ENCODE measurements at regions not wholly inside any gene's neighbourhood (a gene's known extent, or its start where the extent isn't known, plus 50 kb on each side); places are given as distances from the start of the nearest gene placed in this dataset.

- no peak for DNase-seq (ENCODE audit: insufficient read length, low spot score)
- FAIRE-seq, result no peak
Measured at GRCh38 chr15:62805502-62805901, 237.0 kb upstream of the TPM1 start.

GRCh38 chr15:62807539-62808130 is 234.9 kb upstream of the TPM1 start:
- no peak for DNase-seq (ENCODE audit: insufficient read length, low spot score)
- no peak for FAIRE-seq

DNA sequence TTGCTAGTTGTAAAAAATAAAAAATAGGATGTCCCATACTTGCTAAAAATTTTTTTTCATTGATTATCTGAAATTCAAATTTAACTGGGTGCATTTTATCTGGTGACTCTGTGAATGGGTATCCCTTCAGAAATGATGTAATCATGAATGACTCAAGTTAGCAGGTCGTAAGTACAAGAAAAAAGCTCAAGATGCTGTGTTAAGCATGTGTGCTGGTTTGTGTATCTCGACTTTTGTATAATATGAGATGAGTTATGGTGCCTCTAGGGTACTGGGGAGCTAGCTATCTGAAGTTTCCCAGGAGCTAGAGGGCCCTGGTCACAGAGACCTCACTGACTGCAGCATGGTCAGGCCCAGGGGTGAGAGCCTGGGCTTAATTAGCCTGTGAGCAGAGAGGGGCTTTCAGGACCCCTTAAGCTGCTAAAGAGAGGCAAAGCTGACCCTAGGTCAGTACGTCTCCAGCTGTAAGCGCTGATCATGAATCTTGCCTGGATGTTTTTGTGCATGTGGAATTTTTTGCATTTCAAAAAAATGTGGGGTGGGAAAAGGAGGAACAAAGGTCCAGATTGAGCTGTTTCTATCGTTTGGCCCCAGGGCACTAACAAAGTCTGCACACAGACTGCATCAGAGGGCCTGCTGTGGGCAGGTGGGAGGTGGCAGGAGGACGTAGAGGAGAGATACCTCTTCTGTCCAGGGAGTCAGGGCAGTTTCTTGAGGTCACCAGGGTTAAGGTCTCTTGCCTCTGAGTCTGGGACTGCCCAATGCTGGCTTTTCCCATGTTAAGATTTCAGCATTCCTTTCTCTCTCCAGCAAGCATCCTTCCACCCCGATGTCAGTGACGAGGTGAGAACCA is 233.2 kb upstream of the TPM1 start:
- no peak for DNase-seq (ENCODE audit: insufficient read length, low spot score)
- FAIRE-seq, result no peak

GRCh38 chr15:62809968-62810260 is 232.6 kb upstream of the TPM1 start:
- DNase-seq (ENCODE audit: insufficient read length, low spot score) (no peak), FAIRE-seq (no peak)

DNA sequence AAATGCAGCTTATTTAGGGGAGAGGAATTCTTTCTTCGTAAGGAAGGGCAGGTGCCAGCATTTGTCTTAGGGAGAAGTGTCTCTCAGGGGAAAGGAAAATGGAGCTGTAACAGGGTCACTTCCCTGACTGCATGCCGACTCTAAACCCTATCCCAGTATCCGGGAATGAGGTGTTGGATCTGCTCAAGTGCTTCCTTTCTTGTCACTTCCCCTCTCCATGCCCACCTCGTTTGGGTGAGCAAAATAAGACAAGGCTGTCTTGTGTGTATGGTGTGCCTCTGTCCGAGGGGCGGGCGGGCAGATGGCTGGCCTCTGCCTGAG is 230.1 kb upstream of the TPM1 start:
- DNase-seq (ENCODE audit: insufficient read length, low spot score) (no peak), FAIRE-seq (no peak)

DNA sequence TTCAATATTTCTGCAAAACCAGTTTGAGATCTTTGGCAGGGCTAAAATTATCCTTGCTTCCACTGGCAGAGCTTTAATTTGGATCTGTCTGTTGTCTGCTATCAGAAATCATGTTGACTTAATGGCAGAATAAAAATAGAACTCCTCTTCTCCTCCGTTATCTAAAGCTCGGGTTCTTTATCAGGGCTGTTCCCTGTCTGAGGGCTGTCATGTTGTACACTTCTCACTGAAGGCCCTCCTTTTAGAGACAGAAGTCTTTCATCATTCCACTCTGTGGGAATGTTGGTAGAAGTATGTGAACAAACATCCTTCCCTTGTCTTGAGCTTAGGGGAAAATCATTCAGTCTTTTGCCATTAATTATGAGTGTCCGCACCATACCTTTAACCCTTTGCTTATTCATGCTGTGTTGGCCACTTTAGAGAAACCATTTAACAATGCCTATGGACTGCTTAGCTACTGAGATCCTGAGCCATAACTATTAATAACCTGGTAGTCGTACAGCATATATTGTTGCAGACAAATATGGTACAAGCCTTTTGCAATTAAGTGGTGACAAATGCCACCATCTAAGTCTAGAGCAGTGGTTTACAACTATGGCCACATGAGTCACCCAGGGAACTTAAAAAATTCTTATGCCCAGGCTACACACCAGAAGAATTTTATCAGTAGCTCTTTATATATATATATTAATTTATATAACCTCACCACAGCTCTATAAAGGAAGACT is 226.0 kb upstream of the TPM1 start:
- FAIRE-seq, result no peak
- DNase-seq (ENCODE audit: insufficient read length, low spot score), result no peak

GRCh38 chr15:62818691-62819090 is 223.9 kb upstream of the TPM1 start:
- DNase-seq (ENCODE audit: insufficient read length, low spot score) (no peak), FAIRE-seq (no peak)

DNA sequence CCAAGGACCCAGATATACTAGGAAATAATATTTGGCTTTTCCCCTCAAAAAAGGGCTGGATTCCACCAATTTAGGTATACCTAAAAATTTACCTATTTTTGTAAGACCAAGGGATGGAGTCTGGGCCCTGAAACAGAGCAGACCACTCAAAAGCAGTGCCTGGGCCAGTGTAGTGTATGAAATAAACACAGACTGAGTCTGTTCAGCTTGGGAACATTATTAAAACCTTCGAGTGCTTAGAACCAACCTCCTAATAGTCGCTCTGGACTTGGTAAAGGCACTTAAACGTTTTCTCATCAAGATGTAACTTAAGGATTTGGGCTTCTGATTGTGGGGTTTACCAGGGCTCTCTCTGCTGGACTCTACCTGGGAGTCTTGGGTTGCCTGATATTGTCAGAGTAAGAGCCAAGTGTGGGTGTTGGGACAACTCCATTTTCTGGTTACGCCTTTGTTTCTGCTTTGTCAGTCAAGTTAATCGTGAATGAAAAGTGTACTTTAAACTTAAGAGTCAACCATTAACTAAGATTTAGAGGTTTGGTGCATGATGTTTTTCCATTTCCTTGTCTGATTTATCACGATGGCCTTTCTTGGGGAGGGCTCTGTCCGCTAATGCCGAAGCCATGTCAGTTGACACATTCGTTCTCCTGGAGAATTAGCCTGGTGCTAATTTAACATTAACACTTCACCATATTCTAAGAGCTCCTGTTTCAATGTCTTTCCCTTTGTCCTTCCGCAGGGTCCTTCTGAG is 221.0 kb upstream of the TPM1 start:
- FAIRE-seq (no peak), DNase-seq (ENCODE audit: insufficient read length, low spot score) (no peak)

DNA sequence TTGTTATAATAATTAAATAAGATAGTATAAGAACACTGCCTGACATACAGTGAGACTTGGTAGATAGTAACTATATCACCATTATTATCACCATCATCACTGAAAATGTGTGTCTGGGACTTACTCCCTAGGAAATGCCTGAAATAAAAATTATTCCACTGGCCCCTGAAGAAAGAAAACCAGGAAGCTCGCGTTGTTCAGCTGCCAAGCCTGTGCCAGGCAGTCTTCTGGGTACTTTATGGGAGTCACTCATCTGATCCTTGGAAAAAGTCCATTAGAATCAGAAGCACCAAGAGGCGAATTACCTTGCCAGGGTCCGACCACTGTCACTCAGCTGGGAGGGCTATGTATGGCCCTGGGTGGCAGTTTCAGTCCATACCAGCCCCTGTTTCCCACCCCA is 220.3 kb upstream of the TPM1 start:
- no peak for FAIRE-seq
- no peak for DNase-seq (ENCODE audit: insufficient read length, low spot score)

DNA sequence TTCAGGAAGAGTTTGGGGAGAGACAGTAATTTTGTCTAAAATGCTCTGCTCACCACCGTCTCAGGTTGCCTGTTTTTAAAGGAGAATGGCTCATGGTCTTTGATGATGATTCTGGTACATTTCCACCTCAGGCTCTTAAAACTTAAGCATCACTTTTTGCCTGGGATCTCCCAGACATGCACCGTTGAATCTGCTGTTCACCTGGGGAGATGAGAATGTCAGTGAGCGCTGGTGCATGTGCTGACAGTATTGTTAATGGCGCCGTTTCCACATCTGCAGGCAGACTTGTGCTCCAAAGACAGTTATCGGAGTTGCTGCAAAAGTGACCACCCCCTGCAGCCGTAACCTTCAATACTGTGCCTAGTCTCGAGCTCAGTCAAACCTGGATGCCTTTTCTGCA is 219.0 kb upstream of the TPM1 start:
- FAIRE-seq (no peak), DNase-seq (ENCODE audit: insufficient read length, low spot score) (no peak)

DNA sequence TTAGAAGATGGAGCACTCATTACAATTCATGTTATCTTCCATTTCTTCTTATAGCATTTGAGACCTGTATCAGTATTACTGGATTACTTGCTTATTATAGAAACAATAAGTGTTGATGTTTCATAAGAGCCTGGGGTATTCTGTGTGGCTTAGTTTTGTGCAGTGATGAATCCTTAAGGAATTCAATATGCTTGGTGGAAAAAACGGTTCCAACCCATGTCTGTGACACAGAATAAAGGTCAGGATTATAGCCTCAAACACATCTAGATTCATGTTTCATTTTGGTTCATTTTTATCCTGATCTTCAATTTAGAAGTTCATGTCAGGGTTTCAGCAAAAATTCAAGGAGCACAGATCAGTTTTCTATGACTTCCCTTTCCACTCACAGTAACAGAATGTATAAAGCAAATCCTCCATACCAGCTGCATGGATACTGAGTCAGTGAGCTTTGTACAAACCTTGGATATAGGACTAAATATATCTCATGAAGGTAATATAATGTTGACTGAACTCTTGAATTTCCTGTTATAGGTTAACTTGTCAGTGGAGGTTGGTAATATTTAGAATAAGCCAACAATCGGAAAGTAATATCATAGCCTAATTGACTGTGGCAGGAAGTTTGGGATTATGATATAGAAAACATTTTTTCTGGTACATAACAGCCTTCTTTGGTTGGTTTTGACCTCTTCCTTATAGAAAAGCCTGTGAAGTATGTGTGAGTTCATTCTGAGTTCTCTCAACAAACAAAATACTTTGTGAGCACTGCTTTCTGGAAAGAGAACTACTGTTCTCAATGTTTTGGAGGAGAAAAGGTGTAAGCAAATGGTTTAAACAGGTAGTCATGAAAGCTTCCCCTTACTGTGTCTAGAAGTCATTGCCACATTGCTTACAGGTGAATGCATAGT is 218.2 kb upstream of the TPM1 start:
- no peak for FAIRE-seq

GRCh38 chr15:62825191-62825590 is 217.4 kb upstream of the TPM1 start:
- DNase-seq (ENCODE audit: insufficient read length, low spot score) (no peak), FAIRE-seq (no peak)

More for the DNA sequence above, 218.2 kb upstream of the TPM1 start:
- DNase-seq (ENCODE audit: insufficient read length, low spot score), result no peak

- FAIRE-seq, result no peak
- DNase-seq (ENCODE audit: insufficient read length, low spot score), result no peak
Measured at GRCh38 chr15:62826561-62826960, 216.0 kb upstream of the TPM1 start.

- no peak for DNase-seq (ENCODE audit: insufficient read length, low spot score)
- no peak for FAIRE-seq
Measured at GRCh38 chr15:62828364-62828763, 214.2 kb upstream of the TPM1 start.

DNA sequence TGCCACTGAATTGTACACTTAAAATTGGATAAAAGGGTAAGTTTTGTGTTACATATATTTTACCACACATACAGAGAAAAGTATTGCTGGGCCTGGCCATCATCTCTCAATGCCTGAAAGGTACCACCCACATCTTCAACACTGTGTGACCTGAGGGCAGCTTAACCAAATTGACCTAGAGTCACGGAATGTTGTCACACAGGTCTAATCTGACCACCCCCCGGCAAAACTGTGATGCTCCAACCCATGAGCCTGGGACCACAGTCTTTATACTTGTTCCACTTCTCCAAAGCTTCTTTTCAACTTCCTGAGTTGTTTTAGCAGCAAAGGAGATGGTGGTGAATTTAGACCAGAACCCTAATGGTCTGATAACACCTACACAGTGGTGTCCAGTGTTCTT is 210.3 kb upstream of the TPM1 start:
- FAIRE-seq (no peak), DNase-seq (ENCODE audit: insufficient read length, low spot score) (no peak)

DNA sequence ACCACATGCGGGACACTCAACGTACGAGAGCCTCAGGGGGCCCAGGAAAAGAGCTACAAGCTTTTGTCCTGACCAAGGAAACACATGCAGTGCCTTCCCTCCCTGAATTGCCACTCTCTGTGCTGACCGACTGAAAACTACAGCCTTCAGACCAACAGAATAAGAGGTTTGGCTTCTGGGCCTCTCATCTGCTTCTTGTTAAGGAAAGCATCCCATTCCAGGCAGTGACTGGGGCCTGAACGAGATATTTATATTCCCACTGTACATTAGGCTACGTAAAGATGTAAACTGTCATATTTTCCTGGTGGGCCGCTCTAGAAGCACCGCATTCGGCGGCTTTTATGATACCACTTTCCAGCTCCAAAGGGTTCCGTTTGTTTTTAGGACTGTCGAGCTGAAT is 208.9 kb upstream of the TPM1 start:
- FAIRE-seq (no peak), DNase-seq (ENCODE audit: insufficient read length, low spot score) (no peak)

GRCh38 chr15:62834686-62835329 is 207.7 kb upstream of the TPM1 start:
- no peak for FAIRE-seq

DNA sequence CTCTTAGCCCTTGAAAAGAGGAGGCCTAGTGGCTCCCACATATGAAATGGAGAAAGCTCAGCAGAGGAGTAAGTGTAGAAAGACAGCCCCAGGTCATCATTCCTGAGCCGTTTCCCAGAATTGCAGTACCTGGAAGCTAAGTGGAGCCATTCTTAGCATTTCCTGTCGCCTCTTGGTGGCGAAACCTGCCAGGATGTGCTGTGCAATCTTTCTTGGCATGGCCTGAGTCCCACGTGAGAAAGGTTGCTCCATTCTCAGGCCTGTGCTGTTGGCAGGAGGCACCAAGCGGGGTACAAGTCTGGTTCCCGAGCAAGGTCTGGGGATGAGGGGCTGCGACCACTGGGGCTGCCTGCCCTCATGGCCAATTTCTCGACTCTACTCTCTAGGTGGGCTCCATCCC is 207.2 kb upstream of the TPM1 start:
- DNase-seq (ENCODE audit: insufficient read length, low spot score) (no peak), FAIRE-seq (no peak)

More at GRCh38 chr15:62834686-62835329, 207.7 kb upstream of the TPM1 start:
- DNase-seq (ENCODE audit: insufficient read length, low spot score), result no peak

GRCh38 chr15:62835762-62836161 is 206.8 kb upstream of the TPM1 start:
- no peak for DNase-seq (ENCODE audit: insufficient read length, low spot score)
- no peak for FAIRE-seq

Measured in GM19239 (cell line).